ENCODE measurements at regions not wholly inside any gene's neighbourhood (a gene's known extent, or its start where the extent isn't known, plus 50 kb on each side); places are given as distances from the start of the nearest gene placed in this dataset.

GRCh38 chr3:177735431-177735830 is 538.1 kb upstream of the TBL1XR1 start:
- DNase-seq: no peak
- H3K4me1 Mint-ChIP-seq: peaks cover 7% of the 10 kb centered on the region
- H3K27ac Mint-ChIP-seq: no peak overlapping the region
- no peak overlapping the region for H3K4me3 Mint-ChIP-seq
- no peaks in the 10 kb centered on the region for H3K27me3 Mint-ChIP-seq
- no peaks in the 10 kb centered on the region for H3K9me3 Mint-ChIP-seq
- H3K36me3 Mint-ChIP-seq: no peaks in the 10 kb centered on the region

DNA sequence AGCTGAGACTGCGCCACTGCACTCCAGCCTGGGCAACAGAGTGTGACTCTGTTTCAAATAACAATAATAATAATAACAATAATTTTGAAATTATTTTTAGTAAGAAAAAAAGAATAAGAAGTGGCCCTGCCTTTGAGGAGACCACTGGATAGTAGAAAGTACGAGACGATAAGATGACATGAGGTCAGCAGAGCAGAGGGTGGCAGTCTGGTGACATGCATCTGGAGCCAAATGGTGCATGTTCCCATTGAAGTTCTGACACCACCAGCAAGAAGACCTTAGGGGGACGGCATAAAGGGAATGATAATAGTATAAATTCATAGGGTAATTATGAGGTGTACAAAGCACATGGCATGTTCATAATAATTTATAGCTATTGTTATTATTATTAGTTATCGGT is 542.2 kb upstream of the TBL1XR1 start:
- no peaks in the 10 kb centered on the region for H3K9me3 Mint-ChIP-seq
- no peaks in the 10 kb centered on the region for H3K4me1 Mint-ChIP-seq
- no peaks in the 10 kb centered on the region for H3K27me3 Mint-ChIP-seq
- no peak overlapping the region for H3K27ac Mint-ChIP-seq
- H3K4me3 Mint-ChIP-seq: no peak overlapping the region
- DNase-seq: no peak
- no peaks in the 10 kb centered on the region for H3K36me3 Mint-ChIP-seq

DNA sequence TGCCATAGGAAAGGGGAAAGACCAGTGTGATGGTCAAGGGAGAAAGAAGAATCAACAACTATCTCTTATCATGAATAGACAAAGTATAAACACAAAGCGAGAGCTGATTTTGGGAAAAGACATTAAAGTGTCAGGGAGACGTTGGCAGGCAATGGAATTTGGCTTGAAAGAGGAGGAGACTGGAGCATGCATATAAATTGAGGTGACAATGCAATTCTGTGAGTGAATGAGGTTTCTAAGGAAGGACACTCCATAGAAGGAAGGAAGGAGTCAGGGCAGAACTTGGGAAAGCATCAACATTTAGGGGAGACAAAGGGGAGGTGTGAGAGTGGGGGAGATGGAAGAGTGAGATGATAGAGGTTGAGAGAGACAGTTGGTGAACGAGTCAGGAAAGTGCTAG is 543.0 kb upstream of the TBL1XR1 start:
- DNase-seq: no peak
- no peak overlapping the region for H3K27ac Mint-ChIP-seq
- H3K27me3 Mint-ChIP-seq: no peaks in the 10 kb centered on the region
- H3K4me1 Mint-ChIP-seq: no peaks in the 10 kb centered on the region
- no peaks in the 10 kb centered on the region for H3K36me3 Mint-ChIP-seq
- no peaks in the 10 kb centered on the region for H3K9me3 Mint-ChIP-seq
- H3K4me3 Mint-ChIP-seq: no peak overlapping the region

GRCh38 chr3:177742273-177742672 is 545.0 kb upstream of the TBL1XR1 start:
- no peaks in the 10 kb centered on the region for H3K36me3 Mint-ChIP-seq

DNA sequence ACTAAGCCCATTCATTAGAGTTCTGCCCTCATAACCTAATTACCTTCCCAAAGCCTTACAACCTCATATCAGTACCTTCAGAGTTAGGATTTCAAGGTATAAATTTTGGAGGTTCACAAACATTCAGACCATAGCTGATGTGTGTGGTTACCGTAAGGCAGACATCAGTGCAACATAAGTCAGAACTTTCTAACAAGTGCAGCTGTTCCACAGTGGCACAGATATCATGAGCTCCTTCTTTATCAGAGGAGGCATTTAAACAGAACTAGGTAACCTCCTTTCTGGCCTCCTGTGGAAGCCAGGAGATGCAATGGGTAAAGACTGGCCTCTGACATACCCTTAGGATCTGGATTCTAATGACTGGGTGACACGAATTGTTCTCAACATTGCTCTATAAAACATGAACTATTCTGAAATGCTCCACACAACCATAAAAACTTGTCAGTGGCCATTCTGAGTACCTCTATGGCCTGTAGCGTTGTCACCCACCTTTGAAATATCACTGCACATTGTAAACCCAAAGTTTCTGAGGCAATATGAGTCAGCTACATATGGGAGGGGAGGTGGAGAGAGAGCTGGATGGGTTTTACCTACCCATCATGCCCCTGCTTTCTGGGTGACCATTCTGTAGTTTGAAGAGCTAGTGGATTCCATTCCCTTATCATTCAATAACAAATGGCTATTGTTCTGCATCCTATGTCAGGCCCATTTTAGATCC is 546.0 kb upstream of the TBL1XR1 start:
- Mint-ChIP-seq H3K27me3 (no peaks in the 10 kb centered on the region), H3K4me1 (no peaks in the 10 kb centered on the region), H3K36me3 (no peaks in the 10 kb centered on the region), H3K9me3 (no peaks in the 10 kb centered on the region), H3K27ac (no peak overlapping the region), H3K4me3 (no peak overlapping the region)
- no peak for DNase-seq

More at GRCh38 chr3:177742273-177742672, 545.0 kb upstream of the TBL1XR1 start:
- Mint-ChIP-seq H3K4me3 (no peak overlapping the region), H3K9me3 (no peaks in the 10 kb centered on the region), H3K4me1 (no peaks in the 10 kb centered on the region), H3K27me3 (no peaks in the 10 kb centered on the region), H3K27ac (no peak overlapping the region)
- no peak for DNase-seq

GRCh38 chr3:177744873-177745606 is 547.8 kb upstream of the TBL1XR1 start:
- Mint-ChIP-seq H3K4me1 (no peaks in the 10 kb centered on the region), H3K36me3 (no peaks in the 10 kb centered on the region), H3K4me3 (no peak overlapping the region), H3K27me3 (no peaks in the 10 kb centered on the region), H3K27ac (no peak overlapping the region), H3K9me3 (no peaks in the 10 kb centered on the region)
- DNase-seq: no peak

DNA sequence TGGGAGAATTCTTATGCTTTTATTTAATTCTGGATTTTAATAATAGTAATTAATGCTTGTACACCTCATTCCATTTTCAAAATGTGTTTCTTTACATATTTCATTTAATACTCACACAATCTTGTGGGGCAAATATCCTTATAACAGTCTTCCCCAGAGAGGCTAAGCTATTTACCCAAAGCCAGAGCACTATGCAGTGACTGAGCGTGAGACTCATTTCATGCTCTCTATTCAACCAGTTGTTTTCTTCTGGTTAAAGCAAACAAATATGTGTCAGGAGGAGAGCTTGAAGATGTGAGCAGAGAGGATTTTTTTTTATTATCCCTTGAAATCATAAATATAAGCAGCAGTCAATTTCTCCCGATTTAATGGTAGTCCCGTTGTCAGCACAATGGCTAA is 548.3 kb upstream of the TBL1XR1 start:
- Mint-ChIP-seq H3K9me3 (no peaks in the 10 kb centered on the region), H3K27ac (no peak overlapping the region), H3K36me3 (no peaks in the 10 kb centered on the region), H3K4me3 (no peak overlapping the region), H3K27me3 (no peaks in the 10 kb centered on the region), H3K4me1 (no peaks in the 10 kb centered on the region)
- DNase-seq: no peak

GRCh38 chr3:177746337-177746933 is 549.2 kb upstream of the TBL1XR1 start:
- no peak for DNase-seq
- no peak overlapping the region for H3K27ac Mint-ChIP-seq
- no peaks in the 10 kb centered on the region for H3K4me1 Mint-ChIP-seq
- H3K27me3 Mint-ChIP-seq: no peaks in the 10 kb centered on the region
- no peak overlapping the region for H3K4me3 Mint-ChIP-seq
- H3K36me3 Mint-ChIP-seq: no peaks in the 10 kb centered on the region
- no peaks in the 10 kb centered on the region for H3K9me3 Mint-ChIP-seq

GRCh38 chr3:177749836-177750235 is 552.6 kb upstream of the TBL1XR1 start:
- no peaks in the 10 kb centered on the region for H3K4me1 Mint-ChIP-seq
- DNase-seq: no peak
- no peak overlapping the region for H3K4me3 Mint-ChIP-seq
- H3K27ac Mint-ChIP-seq: no peak overlapping the region
- H3K27me3 Mint-ChIP-seq: no peaks in the 10 kb centered on the region
- H3K9me3 Mint-ChIP-seq: no peaks in the 10 kb centered on the region
- H3K36me3 Mint-ChIP-seq: no peaks in the 10 kb centered on the region

- no peak for DNase-seq
- H3K4me3 Mint-ChIP-seq: no peak overlapping the region
- no peak overlapping the region for H3K27ac Mint-ChIP-seq
- no peaks in the 10 kb centered on the region for H3K4me1 Mint-ChIP-seq
- H3K36me3 Mint-ChIP-seq: no peaks in the 10 kb centered on the region
- H3K27me3 Mint-ChIP-seq: no peaks in the 10 kb centered on the region
- H3K9me3 Mint-ChIP-seq: no peaks in the 10 kb centered on the region
These were observed 553.2 kb upstream of the TBL1XR1 start for GRCh38 chr3:177750436-177750835.

DNA sequence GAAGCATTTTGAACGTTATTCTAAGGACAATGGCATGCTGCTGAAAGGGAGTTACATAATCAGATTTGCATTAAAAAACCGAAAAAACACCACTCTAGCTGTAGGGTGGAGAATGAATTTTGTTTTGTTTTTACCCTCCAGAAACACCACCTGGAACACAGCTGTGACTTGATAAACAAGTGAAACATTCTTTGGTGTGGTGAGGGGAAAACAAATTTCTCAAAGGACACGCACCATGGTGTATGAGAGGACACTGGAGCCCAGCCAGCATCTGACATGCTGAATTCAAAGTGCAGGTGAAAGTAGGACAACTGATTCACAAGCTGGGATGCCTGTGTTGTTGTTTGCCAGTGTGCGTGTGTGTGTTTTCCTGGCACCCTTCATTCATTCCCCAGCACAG is 554.5 kb upstream of the TBL1XR1 start:
- no peaks in the 10 kb centered on the region for H3K4me1 Mint-ChIP-seq
- no peak overlapping the region for H3K4me3 Mint-ChIP-seq
- H3K36me3 Mint-ChIP-seq: no peaks in the 10 kb centered on the region
- H3K9me3 Mint-ChIP-seq: peaks cover 1% of the 10 kb centered on the region
- H3K27ac Mint-ChIP-seq: no peak overlapping the region
- no peaks in the 10 kb centered on the region for H3K27me3 Mint-ChIP-seq
- DNase-seq: no peak

DNA sequence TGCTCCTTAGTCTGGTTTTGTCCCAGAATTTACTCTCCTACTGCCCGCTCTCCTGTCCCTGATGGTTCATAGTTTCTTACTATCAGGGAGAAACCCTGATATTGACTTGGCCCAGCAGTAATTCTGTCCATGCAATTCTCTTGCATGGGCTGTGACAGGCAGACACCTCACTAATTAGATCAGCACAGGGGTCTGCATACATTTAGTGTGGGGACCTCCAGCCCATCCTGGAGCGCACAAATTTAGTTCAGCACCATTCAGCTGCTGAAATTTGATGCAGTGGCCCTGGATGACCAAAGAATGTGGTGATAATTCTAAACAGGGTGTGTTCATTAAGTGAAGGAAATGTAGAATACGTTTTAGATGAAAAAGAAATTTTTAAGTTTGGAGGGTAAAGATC is 555.5 kb upstream of the TBL1XR1 start:
- Mint-ChIP-seq H3K4me3 (no peak overlapping the region), H3K27ac (no peak overlapping the region), H3K4me1 (no peaks in the 10 kb centered on the region), H3K9me3 (peaks cover 2% of the 10 kb centered on the region), H3K36me3 (no peaks in the 10 kb centered on the region), H3K27me3 (no peaks in the 10 kb centered on the region)
- no peak for DNase-seq

- no peak overlapping the region for H3K4me3 Mint-ChIP-seq
- H3K4me1 Mint-ChIP-seq: no peaks in the 10 kb centered on the region
- peaks cover under 1% of the 10 kb centered on the region for H3K36me3 Mint-ChIP-seq
- peaks cover 2% of the 10 kb centered on the region for H3K9me3 Mint-ChIP-seq
- H3K27ac Mint-ChIP-seq: no peak overlapping the region
- no peak for DNase-seq
- no peaks in the 10 kb centered on the region for H3K27me3 Mint-ChIP-seq
These were observed 556.3 kb upstream of the TBL1XR1 start for GRCh38 chr3:177753451-177754155.

DNA sequence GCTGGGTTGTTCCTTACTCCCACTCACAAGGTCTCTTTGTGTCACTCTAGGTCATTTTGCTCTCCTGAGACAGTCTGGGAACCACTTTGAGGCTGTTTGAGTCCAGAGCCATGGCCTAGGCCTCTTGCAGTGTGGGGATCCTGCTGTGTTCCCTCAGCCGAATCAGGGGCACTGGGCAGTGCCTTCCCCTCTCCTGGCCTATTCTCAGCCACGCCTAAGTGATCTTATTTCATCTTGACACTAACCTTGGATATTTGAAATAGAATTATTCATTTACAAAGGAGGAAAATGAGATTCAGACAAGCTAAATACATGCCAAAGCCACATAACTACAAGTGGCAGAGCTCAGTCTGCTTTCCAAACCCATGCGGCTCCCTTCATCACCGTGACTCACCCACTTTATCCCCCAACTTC is 557.2 kb upstream of the TBL1XR1 start:
- Mint-ChIP-seq H3K4me3 (no peak overlapping the region), H3K27ac (no peak overlapping the region), H3K9me3 (peaks cover 4% of the 10 kb centered on the region), H3K27me3 (no peaks in the 10 kb centered on the region), H3K36me3 (peaks cover 1% of the 10 kb centered on the region), H3K4me1 (no peaks in the 10 kb centered on the region)
- no peak for DNase-seq

GRCh38 chr3:177758126-177758525 is 560.8 kb upstream of the TBL1XR1 start:
- peaks cover 16% of the 10 kb centered on the region for H3K9me3 Mint-ChIP-seq
- H3K27ac Mint-ChIP-seq: no peak overlapping the region
- no peaks in the 10 kb centered on the region for H3K4me1 Mint-ChIP-seq
- peaks cover 7% of the 10 kb centered on the region for H3K36me3 Mint-ChIP-seq
- no peak overlapping the region for H3K4me3 Mint-ChIP-seq
- H3K27me3 Mint-ChIP-seq: no peaks in the 10 kb centered on the region
- no peak for DNase-seq
